Muscle of arm (tissue), 1 donor: ENCODE measurements at regions not wholly inside any gene's neighbourhood (a gene's known extent, or its start where the extent isn't known, plus 50 kb on each side); places are given as distances from the start of the nearest gene placed in this dataset.

Experiments used
- DNase-seq: peaks from one replicate; pipeline ENCODE4 v3.0.0-alpha.2; 2013

GRCh38 chr2:177056481-177056929 lies 156.1 kb upstream of the HNRNPA3 start:
- no peak for DNase-seq

- DNase-seq: no peak
Observed at GRCh38 chr2:177058747-177059146, 153.8 kb upstream of the HNRNPA3 start.

GRCh38 chr2:177059293-177059692 lies 153.3 kb upstream of the HNRNPA3 start:
- peak; percentile 15 for DNase-seq

- no peak for DNase-seq
Observed at GRCh38 chr2:177063331-177063730, 149.3 kb upstream of the HNRNPA3 start.

DNA sequence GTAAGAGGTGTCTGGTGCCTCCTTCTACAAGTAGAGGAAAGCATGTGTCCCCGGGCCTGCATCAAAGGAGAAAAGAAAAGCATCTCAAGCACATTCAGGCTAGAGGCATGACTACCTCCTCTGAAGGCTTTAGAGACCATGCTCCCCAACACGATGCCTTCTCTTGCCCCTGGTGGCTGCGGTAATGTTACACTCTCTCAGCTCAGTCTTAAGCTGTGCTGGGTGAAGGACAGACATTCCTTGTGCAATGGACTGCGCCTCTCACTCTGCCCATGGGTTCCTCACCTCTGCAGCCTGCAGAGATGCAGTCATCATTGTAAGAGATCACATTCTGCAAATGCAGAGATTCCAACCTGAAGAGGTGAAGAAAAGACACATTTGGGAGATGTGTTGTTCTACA lies 148.2 kb upstream of the HNRNPA3 start:
- DNase-seq: no peak

- no peak for DNase-seq
Observed at GRCh38 chr2:177068967-177069366, 143.6 kb upstream of the HNRNPA3 start.

DNA sequence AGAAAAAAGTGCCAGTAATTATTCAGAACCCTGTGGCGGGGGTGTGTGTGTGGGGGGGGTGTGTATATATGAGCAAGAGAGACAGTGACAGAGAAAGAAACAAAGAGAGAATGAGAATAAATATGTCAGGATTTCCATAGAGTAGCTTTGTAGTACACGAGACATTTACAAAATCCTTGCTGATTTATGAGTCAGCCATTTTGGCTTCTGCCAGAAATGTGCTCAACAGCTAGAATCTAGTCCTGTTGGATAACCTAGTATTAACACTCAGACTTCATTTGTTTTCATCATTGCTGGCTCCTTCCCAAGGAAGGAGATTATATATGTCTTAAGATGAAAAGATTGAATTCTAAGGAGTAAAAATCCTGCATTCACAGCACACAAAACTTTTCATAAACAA lies 140.5 kb upstream of the HNRNPA3 start:
- DNase-seq: peak; percentile 27

- no peak for DNase-seq
Observed at GRCh38 chr2:177073611-177074010, 139.0 kb upstream of the HNRNPA3 start.

DNA sequence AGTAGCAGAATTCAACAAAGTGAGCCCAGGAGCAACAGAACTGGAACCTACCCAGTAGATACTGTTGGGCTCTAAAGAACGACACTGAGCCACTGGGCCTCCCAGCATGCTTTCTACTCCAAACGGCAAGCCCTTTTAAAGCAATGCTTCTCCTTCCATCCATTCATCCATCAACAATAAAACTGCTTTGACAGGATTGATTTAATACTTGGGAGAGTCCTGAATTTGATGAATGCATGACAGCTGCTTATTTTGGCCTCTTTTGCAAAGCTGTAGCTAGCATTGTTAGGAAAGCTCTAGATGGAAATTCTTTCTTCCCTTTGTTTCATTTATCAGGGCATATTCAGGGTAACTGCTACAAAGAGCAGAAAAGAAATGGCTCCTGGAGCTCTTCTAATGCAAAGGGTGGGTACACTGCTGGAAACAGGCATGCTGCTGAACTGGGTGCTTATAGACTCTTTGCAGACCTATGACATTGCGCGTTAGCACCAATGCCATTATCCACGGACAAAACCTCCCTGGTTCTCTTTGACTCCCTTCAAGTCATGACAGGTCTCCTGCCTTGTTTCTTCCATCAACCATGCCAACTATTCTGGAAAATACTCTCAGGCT lies 138.4 kb upstream of the HNRNPA3 start:
- no peak for DNase-seq

- DNase-seq: no peak
Observed at GRCh38 chr2:177075254-177075653, 137.3 kb upstream of the HNRNPA3 start.

- DNase-seq: no peak
Observed at GRCh38 chr2:177076636-177077179, 135.9 kb upstream of the HNRNPA3 start.

- DNase-seq: no peak
Observed at GRCh38 chr2:177077778-177078177, 134.8 kb upstream of the HNRNPA3 start.

DNA sequence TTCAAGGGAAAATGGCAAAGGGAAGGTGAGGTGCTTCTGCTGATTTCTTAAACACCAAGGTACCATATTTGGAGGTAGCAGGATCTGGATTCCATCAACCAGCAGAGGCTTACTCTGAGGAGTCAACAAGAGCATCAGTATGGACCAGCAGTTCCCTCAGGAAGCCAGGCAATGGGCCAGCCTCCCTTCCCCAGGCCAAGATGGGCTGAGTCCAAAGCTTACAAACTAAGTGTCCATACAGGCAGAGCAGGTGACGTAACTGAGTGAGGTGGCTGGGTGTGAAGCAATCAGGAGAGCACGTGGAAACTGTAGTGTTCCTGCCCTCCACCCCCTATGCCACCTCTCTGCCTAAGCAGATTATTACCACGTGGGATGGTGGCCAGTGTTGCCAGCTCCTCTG lies 134.2 kb upstream of the HNRNPA3 start:
- DNase-seq: peak; percentile 30

DNA sequence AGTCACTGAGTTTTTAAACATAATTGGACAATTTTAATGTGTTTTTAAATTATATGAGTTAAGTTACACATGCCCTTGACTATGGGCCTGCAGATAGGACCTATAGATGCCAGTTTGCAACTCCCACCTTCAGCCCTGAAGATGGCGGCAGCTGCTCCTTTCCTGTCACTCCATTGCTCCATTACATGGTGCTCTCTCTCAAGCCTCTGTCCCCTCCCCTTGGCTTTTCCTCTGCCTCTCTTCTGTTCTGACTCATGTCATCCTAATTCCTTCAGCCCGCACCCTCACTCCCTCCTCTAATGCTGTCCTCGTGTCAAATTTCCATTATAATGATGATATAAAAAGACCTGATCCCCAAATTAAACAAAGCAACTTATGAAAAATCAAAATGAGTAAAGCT lies 133.7 kb upstream of the HNRNPA3 start:
- no peak for DNase-seq

- DNase-seq: no peak
Observed at GRCh38 chr2:177080746-177081284, 131.8 kb upstream of the HNRNPA3 start.

GRCh38 chr2:177084607-177085006 lies 128.0 kb upstream of the HNRNPA3 start:
- DNase-seq: no peak

DNA sequence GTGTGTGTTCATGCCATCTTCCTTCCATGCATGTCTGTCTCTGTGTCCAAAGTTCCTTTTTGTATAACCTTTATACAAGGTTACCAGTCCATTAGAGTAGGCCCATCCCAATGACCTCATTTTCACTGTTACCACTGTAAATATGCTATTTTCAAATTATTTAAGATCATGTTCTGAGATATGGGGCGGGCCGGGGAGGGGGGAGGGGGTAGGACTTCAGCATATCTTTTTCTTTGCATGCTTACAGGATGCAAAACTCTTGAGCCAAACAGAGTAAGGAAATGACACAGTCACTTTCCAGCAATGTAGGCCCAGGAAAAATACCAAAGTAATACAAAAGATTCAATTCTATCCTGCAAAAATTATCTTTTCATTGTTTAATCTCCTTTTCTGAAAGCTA lies 124.1 kb upstream of the HNRNPA3 start:
- no peak for DNase-seq

DNA sequence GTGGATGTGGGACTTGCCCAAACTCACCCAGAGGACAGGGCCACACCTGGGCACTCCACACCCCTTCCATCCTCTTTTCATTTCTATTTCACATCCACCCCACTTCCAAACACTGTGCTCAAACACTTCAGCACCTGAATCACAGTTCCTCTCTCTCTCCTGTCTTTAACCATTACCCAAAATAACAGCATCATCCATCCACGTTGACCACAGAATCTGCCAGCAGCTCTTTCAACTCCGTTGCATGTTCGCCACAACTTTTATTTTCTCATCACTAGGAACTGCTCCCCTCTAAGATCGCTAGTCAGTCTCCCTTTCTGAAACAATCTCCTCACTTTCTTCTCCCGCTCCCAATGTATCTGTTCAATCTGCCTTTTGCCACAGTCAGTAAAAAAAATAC lies 121.6 kb upstream of the HNRNPA3 start:
- DNase-seq: no peak

DNA sequence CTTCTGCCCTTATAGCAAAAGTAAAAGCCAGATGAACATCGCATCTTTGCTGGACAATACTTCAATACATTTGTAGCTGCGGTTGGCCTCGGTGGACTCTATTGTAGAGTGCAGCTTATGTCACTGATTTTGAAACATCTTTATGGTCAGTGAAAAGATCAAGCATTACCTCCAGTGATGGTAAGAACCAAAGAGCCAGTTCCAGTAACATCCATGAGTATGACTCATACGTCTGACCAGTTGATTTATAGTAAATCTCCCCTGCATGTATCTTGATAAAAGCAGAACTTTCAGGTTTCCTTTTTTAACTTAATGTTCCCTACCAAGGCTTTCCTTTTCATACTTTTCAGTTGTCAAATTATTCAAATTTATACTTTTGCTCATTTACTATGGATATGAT lies 119.2 kb upstream of the HNRNPA3 start:
- no peak for DNase-seq

DNA sequence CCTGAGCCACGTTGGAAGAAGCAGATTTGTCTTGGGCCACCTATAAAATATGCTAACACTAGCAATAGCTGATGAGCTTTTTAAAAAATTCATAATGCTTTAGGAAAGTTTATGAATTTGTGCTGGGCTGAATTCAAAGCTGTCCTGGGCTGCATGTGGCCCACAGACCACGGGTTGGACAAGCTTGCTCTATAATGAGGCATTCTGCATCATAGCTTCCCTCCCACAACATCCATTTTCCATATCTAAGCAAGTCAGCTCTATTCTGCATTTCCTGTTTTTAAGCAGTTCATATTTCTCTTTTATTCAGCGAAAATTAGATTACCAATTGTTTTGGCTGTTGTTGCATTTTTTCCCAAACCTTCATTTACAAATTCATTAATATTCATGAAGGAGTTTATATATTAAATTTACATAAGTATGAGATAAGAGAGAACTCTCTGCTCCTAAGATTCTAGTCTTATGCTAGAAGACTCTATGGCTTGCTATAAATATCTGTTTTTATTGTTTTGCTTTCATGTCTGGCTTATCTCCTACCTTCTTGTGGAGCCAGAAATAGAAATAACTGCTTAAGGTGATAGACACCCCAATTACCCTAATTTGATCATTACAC lies 114.5 kb upstream of the HNRNPA3 start:
- no peak for DNase-seq

DNA sequence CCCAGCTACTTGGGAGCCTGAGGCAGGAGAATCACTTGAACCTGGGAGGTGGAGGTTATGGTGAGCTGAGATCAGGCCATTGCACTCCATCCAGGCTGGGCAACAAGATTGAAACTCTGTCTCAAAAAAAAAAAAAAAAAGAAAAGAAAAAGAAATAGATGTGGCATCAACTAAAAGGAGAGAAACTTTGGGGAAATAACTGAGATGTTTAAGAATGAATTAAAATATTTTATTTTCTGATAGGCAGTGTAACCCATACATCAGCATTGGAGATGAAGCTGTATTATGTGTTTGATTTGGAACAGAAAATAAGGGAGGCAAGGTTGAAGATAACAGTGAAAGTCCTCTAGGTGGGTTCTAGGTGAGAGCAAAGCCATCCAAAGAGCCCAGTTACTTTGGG lies 110.7 kb upstream of the HNRNPA3 start:
- no peak for DNase-seq

GRCh38 chr2:177106212-177106611 lies 106.4 kb upstream of the HNRNPA3 start:
- no peak for DNase-seq

- no peak for DNase-seq
Observed at GRCh38 chr2:177108890-177109289, 103.7 kb upstream of the HNRNPA3 start.

- no peak for DNase-seq
Observed at GRCh38 chr2:177114712-177115111, 97.9 kb upstream of the HNRNPA3 start.
